Osteocyte (in vitro differentiated cells): ENCODE measurements at regions not wholly inside any gene's neighbourhood (a gene's known extent, or its start where the extent isn't known, plus 50 kb on each side); places are given as distances from the start of the nearest gene placed in this dataset.
A peak's percentile ranks its signal among the peaks of the same experiment; 100 is the strongest.

Source experiments
- DNase-seq: peaks from one replicate; pipeline ENCODE4 v3.0.0; 2021; ENCODE audit warnings: mixed read lengths; ENCODE audit not compliant: unreplicated experiment; ENCODE audit errors: extremely low spot score
- H3K27ac Mint-ChIP-seq: one replicate; pipeline ENCODE4 v1.8.0; 2021; ENCODE audit warnings: mild to moderate bottlenecking, mixed read lengths; ENCODE audit not compliant: unreplicated experiment
- H3K27me3 Mint-ChIP-seq: one replicate; pipeline ENCODE4 v1.8.0; 2021; ENCODE audit warnings: mixed read lengths; ENCODE audit not compliant: unreplicated experiment
- H3K36me3 Mint-ChIP-seq: one replicate; pipeline ENCODE4 v1.8.0; 2021; ENCODE audit warnings: mixed read lengths; ENCODE audit not compliant: unreplicated experiment
- H3K4me1 Mint-ChIP-seq: one replicate; pipeline ENCODE4 v1.8.0; 2021; ENCODE audit warnings: mixed read lengths; ENCODE audit not compliant: unreplicated experiment
- H3K4me3 Mint-ChIP-seq: one replicate; pipeline ENCODE4 v1.8.0; 2021; ENCODE audit warnings: mild to moderate bottlenecking, moderate library complexity, mixed read lengths; ENCODE audit not compliant: unreplicated experiment
- H3K9me3 Mint-ChIP-seq: one replicate; pipeline ENCODE4 v1.8.0; 2021; ENCODE audit warnings: mixed read lengths; ENCODE audit not compliant: unreplicated experiment
- CTCF ChIP-seq: fragments of 200-600 bp; sonication (generic); IDR thresholded peaks from 2 replicates; pipeline ENCODE4 v1.5.0; 2021; ENCODE audit warnings: antibody characterized with exemption, mild to moderate bottlenecking, moderate library complexity

- Mint-ChIP-seq H3K4me3 (no peak overlapping the region), H3K36me3 (no peaks in the 10 kb centered on the region), H3K4me1 (peaks cover 13% of the 10 kb centered on the region), H3K27me3 (no peaks in the 10 kb centered on the region), H3K9me3 (peaks cover 6% of the 10 kb centered on the region), H3K27ac (no peak overlapping the region)
- DNase-seq: no peak
- TF ChIP-seq CTCF: no peak
Measured at GRCh38 chr4:23463071-23463470, 426.8 kb downstream of the PPARGC1A start.

- Mint-ChIP-seq H3K4me1 (peaks cover 19% of the 10 kb centered on the region), H3K36me3 (no peaks in the 10 kb centered on the region), H3K4me3 (no peak overlapping the region), H3K27ac (no peak overlapping the region), H3K27me3 (peaks cover 3% of the 10 kb centered on the region), H3K9me3 (no peaks in the 10 kb centered on the region)
- DNase-seq: no peak
- no peak for TF ChIP-seq CTCF
Measured at GRCh38 chr4:23458054-23458453, 431.8 kb downstream of the PPARGC1A start.

GRCh38 chr4:23456864-23457263 lies 433.0 kb downstream of the PPARGC1A start:
- peaks cover 15% of the 10 kb centered on the region for H3K4me1 Mint-ChIP-seq
- H3K9me3 Mint-ChIP-seq: no peaks in the 10 kb centered on the region
- no peak overlapping the region for H3K4me3 Mint-ChIP-seq
- peaks cover 3% of the 10 kb centered on the region for H3K27me3 Mint-ChIP-seq
- no peak overlapping the region for H3K27ac Mint-ChIP-seq
- DNase-seq: no peak
- H3K36me3 Mint-ChIP-seq: no peaks in the 10 kb centered on the region
- no peak for TF ChIP-seq CTCF

- Mint-ChIP-seq H3K36me3 (no peaks in the 10 kb centered on the region), H3K9me3 (no peaks in the 10 kb centered on the region), H3K4me1 (peaks cover 7% of the 10 kb centered on the region), H3K4me3 (no peak overlapping the region), H3K27ac (no peak overlapping the region), H3K27me3 (peaks cover 3% of the 10 kb centered on the region)
- DNase-seq: no peak
- TF ChIP-seq CTCF: peak; percentile 28
Measured at GRCh38 chr4:23455456-23456158, 434.2 kb downstream of the PPARGC1A start.

- H3K4me3 Mint-ChIP-seq: no peak overlapping the region
- H3K27me3 Mint-ChIP-seq: peaks cover 12% of the 10 kb centered on the region
- H3K4me1 Mint-ChIP-seq: no peaks in the 10 kb centered on the region
- no peak overlapping the region for H3K27ac Mint-ChIP-seq
- H3K36me3 Mint-ChIP-seq: no peaks in the 10 kb centered on the region
- TF ChIP-seq CTCF: no peak
- no peak for DNase-seq
- H3K9me3 Mint-ChIP-seq: no peaks in the 10 kb centered on the region
Measured at GRCh38 chr4:23441530-23442069, 448.2 kb downstream of the PPARGC1A start.
